ENCODE measurements at regions not wholly inside any gene's neighbourhood (a gene's known extent, or its start where the extent isn't known, plus 50 kb on each side); places are given as distances from the start of the nearest gene placed in this dataset.

DNA sequence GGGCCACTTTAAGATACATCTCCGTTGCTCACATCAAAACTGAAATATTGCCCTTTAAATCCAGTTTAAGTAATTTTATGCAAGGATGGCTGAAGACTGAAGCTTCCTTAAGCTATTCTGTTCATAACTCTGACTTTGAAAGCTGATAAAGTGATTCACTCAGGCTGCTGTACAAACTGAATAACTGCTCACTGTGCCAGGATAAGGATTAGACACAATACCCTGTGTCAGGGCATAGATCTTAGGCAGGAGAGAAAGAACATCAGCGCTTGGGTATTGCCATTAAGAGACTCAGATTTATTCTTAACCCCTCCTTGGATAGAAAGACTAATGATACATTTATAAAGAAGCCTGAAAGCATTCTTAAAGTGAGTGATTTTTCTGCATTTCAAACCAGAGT, 614.5 kb upstream of the ZWINT start:
- DNase-seq: no peak

- DNase-seq: no peak
Measured at GRCh38 chr10:56973766-56974165, 612.7 kb upstream of the ZWINT start.

DNA sequence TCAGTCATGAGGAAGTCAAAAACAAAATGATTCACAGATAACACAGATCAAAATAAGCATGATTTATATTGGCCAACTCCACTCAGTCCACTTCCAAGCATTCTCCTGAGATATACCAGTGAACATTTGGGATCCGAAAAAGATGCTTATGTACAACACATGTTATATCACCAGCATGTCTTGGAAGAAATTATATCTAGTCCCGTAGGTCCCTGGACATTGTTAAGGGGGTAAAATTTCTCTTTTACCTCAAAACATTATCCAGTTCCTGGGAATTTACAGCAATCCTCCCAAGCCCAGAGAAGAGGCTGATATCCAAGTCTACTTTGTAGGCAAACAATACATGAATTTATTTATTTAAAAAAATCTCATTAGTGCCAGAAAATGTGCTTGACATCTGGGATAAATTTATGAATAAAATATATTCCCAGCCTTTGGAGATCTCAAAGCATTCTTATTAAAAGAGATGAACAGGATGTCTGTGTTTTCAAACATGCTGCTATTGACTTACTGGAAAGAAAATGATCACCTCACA, 582.2 kb upstream of the ZWINT start:
- no peak for DNase-seq

DNA sequence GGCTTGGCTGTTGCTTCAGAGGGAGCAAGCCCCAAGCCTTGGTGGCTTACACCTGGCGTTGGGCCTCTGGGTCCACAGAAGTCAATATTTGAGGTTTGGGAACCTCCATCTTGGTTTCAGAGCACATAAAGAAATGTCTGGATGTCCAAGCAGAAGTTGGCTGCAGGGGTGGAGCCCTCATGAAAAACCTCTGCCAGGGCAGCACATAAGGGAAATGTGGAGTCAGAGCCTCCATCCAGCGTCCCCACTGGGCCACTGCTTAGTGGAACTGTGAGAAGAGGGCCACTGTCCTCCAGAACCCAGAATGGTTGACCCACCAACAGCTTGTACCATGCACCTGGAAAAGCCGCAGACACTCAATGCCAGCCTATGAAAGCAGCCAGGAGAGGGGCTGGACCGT, 573.5 kb upstream of the ZWINT start:
- DNase-seq: no peak

GRCh38 chr10:56928714-56929113, 567.7 kb upstream of the ZWINT start:
- DNase-seq: no peak

- no peak for DNase-seq
Measured at GRCh38 chr10:56927701-56928100, 566.6 kb upstream of the ZWINT start.

- no peak for DNase-seq
Measured at GRCh38 chr10:56920601-56921261, 559.7 kb upstream of the ZWINT start.

DNA sequence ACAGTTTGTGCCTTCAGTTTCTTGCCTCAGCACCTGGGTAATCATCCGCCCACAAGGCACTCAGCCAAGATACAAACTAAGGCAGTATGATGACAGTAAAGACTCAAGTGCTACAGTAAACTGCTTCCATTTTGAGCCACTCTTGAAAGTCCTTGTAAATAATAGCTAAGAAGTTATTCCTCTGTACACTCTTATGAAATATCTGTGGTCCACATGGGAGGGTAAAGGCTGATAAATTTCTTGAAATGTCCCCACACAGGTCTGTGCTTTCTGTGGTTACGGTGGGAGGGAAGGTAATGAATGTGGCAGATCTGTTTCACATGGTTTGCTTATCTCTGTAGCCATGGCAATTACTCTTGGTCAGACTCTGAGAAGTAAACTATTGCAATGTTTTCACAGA, 551.0 kb upstream of the ZWINT start:
- DNase-seq: no peak

DNA sequence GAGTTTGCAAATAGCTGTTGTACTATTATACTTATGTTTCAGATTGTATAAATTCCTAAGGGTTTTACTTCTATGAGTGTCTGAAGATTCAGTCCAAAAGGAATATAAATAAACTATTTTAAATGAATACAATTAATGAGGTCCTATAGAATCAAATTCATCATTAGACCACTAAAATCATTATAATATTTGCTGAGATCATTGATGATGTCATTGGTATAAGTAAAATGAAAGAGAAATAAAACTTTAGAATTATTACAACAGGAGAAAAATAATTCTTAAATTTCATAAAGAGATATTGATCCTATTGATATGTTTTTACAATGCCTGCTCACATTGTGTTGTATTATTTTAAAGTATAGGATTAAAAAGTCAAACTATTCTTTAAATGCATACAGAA, 544.0 kb upstream of the ZWINT start:
- DNase-seq: no peak

- DNase-seq: no peak
Measured at GRCh38 chr10:56902554-56902953, 541.5 kb upstream of the ZWINT start.

DNA sequence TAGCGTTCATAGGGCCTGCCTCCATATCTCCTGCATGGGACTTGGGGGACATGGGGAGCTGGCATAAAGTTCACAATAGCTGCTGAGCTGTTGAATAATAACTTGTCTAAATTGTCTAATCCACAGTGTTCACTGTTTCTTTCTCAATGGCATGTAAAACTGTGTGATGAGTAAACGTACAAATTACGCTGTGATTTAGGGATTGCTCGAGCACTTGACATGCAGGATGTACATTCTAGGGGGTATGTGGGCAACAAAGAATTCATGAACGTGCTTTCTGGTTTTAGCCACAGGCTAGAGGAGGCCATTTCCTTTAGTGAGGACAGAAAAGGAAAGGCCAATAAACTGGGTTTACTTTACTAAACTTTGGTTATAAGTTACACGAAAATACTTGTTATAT, 534.2 kb upstream of the ZWINT start:
- DNase-seq: no peak

GRCh38 chr10:56881218-56881617, 520.2 kb upstream of the ZWINT start:
- no peak for DNase-seq

DNA sequence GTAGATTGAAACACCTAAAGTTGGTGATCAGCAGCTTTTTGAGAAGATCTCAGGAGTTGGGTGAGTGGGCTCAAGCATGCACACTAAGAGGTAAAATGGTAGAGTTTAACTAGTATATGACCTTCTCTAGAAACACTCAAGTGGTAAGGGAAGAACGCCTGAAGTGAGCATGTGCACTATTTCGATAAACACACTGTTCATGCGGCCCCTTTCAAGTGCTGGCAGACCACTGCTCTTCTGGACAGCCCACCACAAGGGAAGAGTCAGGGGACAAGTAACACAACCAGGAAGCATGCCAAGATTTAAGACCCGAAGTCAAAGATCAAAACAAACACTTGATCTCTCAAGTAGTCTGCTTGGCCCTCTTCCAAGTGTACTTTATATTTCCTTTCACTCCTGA, 519.5 kb upstream of the ZWINT start:
- no peak for DNase-seq

DNA sequence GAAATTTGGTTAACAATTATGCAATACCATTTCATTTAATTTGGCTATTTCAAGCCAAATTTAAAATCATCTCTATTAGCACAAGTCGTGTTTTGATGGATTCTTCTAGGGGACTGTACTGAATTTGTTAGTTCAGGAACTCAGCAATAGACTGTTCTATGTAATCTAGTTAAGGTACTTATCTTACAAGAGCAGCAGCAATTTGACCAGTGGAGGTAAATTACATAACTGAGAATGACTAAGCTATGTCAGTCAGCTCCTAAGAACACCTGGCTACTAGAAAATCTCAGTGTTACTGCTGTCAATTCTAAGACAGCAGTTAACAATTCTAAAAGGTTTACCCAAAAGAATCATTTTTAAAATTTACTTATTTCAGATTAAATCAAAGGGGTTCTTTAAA, 513.9 kb upstream of the ZWINT start:
- no peak for DNase-seq

GRCh38 chr10:56871160-56871668, 510.2 kb upstream of the ZWINT start:
- no peak for DNase-seq

GRCh38 chr10:56867236-56867635, 506.2 kb upstream of the ZWINT start:
- no peak for DNase-seq

DNA sequence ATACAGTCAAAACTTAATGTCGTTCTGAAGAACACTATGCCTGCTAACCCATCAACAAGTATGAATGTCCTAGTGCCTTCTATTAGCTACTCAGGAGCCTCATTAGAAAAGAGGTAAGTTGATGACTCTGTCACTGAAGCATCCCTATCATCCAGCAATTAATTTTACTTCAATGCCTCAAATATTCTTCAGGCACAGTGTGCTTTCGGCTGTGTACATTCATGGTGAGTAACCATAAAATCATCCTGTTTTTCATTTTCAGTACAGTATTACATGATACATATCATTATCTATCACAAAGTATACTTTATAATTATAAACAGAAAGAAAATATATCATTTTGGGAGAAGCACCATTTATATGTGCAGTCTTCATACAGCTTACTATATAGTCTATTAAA, 495.5 kb upstream of the ZWINT start:
- no peak for DNase-seq

DNA sequence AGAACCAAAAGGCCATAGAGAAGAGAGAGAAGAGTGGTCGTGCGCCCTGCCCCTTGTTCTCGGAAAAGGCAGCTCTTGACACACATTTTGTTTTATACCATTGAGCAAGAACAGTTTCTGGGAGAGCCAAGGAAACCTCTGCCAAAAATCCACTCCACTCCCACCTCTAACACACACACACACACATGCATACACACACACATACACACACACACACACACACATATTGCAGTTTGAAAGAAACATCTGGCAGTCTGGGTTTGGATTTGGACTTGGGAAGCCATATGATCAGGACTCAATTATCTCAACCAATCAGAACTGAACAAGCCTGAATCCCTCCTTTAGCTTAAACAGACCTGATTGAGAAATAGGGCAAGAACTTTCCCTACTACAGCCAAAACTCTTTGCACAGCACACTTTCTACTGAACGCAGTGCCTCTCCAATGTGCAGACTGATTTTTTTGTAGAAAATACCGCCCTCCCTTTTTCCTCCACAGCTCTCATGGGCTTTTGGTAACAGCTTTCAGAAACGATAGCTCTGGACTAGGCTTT, 484.0 kb upstream of the ZWINT start:
- no peak for DNase-seq

- no peak for DNase-seq
Measured at GRCh38 chr10:56836659-56837058, 475.6 kb upstream of the ZWINT start.

DNA sequence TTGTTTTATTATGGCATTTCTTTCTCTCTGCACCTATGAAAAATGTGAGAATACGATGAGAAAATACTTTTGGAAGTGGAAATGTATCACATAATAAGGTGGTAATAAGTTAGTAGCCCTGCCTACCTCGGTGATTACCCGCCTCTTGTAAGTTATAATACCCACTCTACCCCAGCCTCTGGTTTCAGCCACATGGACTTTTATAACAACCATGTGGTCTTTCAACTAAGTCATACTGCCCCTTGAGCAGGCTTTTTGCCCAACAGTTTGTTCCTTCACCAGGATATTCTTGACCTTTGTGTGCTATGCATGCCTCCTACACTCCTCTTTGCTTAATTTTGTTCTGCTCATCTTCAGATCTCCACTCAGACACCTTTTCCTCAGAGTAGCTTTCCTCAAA, 470.6 kb upstream of the ZWINT start:
- DNase-seq: no peak

- no peak for DNase-seq
Measured at GRCh38 chr10:56823849-56824248, 462.8 kb upstream of the ZWINT start.

GRCh38 chr10:56805022-56805421, 444.0 kb upstream of the ZWINT start:
- no peak for DNase-seq

GRCh38 chr10:56785292-56785691, 424.2 kb upstream of the ZWINT start:
- DNase-seq: no peak

- DNase-seq: no peak
Measured at GRCh38 chr10:56782503-56782902, 421.4 kb upstream of the ZWINT start.

DNA sequence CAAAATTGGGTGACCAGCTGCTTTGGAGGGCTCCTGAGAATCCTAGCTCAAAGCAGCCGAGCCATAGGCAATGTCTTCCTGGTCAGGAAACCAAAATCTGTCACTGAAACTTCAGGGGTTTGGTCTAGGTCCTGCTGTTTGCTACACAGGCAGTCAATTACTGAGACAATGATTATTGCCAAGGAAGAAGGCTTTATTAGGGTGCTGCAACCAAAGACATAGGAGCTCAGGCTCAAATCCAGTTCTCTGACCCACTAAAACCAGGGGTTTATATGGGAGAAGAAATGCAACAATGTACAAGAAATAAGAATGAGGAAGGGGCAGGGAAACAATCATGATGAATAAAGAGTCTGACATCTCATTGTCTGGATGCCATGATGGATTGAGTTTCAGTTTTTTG, 410.3 kb upstream of the ZWINT start:
- no peak for DNase-seq

Data from stimulated activated CD4-positive, alpha-beta T cell treated with anti-CD3 and anti-CD28 coated beads, Interleukin-15, amount 100 ng/mL, for 24 hours (primary cell).